D341Med (cell line): ENCODE measurements at regions not wholly inside any gene's neighbourhood (a gene's known extent, or its start where the extent isn't known, plus 50 kb on each side); places are given as distances from the start of the nearest gene placed in this dataset.

Experiments used
- DNase-seq: peaks from one replicate; pipeline ENCODE4 v3.0.0; 2012; ENCODE audit warnings: low spot score

DNA sequence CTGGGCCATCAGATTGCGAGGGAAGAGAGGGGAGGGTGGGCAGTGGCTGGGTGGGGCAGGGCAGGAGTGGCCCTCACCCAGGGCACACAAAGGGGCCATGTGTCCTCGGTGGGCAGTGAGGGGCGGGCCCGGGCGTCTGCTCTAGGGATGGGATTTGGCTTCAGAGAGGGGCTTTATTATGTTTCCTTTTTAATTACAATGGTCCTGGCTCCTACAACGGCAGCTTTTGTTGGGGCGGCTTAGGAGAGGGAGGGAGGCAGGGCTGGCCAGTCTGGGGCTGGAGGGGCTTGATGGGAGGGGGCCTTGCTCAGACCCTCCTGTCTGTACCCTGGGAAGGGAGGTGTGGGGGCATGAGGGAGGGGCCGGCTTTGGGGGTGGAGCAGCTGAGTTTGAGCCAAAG lies 102.8 kb upstream of the WNT4 start:
- DNase-seq, result no peak

DNA sequence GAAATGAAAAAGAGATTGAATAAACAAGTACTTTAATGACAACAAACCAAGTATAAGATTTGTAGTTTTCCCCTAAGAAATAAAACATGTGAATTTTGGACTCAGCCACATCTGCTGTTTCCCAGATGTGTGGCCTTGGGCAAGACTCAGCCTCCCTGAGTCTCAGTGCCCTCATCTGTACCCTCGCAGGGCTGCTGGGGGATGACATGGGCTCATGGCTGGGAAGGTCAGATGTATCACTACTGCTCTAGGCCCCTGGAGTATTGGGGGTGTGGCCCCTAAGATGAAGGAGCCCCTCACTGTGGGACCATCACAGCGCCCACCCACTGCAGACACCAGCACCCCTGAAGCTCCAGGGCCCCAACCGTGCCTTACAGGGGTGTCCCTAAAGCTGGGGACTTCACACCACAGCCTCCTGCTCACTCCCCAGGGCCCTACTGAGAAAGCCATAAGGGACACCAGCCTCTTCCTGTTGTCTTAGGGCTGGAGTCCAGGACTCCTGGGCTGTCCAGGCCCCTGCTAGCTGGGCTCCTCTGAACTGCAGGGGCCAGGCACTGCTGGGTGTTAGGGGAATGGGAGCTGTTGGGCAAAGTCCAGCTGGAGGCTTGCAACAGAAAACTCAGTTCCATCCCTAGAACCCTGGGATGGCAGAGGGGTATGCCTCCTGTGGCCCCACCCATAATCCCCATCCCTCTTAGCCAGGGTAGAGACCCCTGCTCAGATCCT lies 104.0 kb upstream of the WNT4 start:
- DNase-seq, result no peak

DNA sequence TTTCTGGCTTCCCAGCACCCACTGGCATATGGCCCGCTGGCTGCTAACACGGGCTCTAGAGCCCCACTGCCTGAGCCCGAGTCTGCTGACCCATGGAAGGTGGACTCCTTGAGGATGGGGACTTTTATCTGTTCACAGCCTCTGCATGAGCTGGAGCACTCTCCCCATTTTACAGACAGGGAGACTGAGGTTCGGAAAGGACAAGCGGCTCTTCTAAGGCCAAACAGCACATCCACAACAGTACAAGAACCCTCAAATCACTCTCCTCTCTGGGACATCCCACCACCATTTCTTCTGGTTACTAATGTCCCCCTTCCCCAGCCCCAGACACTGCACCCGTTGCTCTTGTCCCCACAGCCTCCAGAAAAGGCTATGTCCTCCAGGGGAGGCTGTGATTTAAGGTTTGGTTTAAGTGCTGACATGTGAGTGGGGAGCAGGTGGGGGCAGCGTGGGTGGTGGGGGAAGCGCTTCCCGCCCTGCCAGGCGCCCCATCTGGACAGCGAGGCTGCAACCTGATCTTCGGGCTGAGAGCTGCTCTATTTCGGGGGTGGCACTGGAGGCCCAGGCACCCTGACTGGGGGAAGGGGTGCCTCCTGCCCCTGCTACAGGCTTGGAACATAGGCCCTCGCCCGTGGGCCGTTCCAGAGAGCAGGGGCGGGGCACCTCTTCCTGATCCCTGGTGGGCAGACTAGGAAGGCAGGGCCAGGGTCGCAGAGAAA lies 104.8 kb upstream of the WNT4 start:
- DNase-seq, result no peak

DNA sequence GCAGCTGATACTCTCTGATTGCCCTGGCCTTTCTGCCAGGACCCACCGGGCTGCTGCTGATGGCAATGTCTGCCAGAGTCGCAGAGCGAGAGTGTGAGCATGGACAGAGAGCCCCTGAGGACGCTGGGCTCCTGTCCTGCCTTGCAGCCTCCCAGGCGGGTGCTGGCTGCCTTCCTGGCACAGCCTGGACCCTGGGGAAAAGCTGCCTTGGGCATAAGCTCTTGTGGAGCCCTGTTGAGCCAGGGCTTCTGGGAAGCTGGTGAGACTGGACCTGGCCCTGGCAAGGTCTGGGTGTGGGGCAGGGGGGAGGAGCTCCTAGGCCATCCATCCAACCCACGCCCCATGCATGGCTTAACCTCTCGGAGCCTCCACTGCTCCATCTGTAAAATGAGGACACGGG lies 105.8 kb upstream of the WNT4 start:
- DNase-seq, result no peak

DNA sequence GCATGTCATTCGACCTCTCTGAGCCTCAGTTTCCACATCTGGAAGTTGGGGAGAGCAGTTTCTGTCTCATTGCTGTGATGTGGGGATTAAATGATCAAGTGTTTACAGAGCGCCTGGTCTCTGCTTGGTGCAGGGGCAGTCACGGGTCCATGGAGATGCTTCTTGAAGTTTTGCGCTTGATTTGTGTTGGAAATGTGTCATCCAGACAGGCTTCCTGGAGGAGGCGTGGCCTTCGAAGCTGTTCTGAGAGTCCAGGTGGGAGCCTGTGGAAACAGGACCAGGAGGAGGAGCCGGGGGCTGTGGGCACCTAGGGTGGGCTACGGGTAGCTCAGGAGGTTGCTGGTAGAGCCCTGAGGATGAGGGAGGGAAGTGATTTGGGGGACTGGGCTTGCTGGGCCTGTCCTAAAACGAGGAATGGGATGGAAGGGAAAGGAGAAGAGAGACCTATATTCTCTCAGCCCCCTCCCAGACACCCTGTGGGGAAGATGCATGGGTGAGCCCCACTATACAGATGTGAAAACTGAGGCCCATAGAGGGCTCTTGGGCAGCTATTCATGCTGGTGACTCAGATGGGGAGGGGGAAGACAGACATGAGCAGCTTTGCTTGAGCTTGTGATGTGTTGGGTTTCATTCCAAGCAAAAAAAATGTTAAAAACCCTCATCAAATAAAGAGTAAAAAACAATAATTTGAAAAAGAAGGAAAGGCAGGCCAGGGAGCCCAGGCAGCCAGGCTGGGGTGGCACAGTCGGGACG lies 107.2 kb upstream of the WNT4 start:
- DNase-seq, result no peak

DNA sequence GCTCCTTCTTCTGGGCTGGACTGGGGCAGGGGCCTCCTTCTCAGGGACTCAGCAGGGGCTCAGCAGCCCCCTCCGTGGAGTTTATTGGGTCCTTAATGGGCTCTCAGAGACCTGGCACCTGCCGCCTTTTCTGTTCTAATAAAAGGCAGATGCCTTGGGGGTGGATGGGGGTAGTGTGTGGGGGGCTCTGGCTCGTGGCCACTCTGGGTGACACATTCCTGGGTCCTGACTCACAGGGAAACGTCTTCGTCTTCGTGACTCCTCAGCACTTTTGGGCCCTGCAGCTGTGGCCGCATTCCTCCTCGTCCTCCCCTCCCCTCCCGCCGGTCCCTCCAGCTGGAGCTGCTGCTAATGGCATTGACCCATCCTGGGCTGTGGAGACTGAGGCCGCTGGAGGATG lies 107.8 kb upstream of the WNT4 start:
- no peak for DNase-seq

DNA sequence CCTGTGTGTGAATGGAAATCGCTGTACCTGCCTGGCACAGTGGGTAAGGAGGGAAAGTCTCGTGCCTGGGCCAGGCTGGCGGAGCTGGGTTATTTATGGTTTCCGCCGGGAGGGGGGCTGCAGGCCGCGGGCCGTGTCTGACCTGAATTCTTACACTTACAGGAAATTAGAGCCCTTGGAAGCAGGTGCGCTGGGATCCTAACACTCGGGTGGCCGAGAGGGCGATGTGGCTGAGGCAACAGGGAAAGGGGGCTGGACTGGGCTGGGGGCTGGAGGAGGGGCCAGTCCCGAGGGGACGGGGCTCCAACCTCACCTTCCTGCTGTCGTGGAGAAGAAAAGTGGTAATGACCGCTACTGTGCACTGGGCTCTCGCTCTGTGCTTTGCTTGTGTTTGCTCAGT lies 109.4 kb upstream of the WNT4 start:
- DNase-seq, result no peak

DNA sequence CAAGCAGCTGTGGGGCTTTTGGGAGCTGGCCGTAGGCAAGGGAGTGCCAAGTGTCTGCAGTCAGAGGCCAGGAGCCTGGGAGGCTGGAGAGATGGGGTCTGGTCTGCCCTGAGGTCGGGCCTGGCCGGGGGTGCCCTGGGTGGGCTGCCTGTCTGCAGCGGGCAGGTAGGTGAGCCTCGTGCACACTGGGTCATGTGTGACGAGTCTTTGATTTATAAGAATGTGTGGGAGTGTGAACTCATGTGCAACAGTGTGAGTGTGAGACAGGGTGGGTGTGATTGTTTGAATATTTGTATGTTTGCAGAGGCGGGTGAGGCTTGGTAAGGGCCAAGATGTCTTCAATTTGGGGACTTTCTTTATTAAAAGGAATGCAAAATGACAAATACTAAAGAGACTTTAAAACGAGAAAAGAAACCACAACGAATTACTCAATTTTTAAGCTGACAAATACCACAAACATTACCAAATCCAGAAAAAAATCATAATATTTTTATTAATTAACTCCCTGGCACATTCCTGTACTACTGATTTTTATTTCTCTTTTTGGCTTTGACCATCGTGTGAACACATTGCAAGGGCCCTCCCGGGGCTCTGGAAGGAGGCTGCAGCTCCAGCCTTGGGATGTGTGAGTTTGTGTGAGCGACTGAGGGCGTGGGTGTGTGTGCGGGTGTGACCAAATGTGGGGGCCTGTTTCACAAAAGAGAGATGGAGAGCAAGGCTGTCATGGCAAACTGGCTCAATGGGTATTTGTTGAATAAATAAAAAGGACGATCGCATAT lies 110.3 kb upstream of the WNT4 start:
- no peak for DNase-seq

DNA sequence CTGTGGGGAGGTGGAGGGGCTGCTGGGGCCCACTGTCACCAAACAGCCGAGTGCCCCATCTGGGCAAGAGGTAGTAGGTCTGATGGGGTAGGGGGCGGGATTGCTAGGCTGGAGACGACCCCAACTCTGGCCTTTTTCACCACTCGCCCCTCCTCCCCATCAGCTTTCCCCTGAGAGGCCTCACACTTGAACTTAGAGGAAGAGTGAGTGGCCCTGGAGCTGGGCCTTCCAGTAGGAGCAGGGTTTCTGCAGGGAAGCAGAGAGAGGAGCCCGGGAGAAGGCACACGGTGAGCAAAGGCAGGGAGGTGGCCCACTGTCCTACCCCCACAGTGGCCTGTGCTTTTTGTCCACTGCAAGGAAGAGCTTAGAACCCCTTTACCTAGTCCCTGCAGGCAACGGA lies 111.9 kb upstream of the WNT4 start:
- DNase-seq, result no peak

DNA sequence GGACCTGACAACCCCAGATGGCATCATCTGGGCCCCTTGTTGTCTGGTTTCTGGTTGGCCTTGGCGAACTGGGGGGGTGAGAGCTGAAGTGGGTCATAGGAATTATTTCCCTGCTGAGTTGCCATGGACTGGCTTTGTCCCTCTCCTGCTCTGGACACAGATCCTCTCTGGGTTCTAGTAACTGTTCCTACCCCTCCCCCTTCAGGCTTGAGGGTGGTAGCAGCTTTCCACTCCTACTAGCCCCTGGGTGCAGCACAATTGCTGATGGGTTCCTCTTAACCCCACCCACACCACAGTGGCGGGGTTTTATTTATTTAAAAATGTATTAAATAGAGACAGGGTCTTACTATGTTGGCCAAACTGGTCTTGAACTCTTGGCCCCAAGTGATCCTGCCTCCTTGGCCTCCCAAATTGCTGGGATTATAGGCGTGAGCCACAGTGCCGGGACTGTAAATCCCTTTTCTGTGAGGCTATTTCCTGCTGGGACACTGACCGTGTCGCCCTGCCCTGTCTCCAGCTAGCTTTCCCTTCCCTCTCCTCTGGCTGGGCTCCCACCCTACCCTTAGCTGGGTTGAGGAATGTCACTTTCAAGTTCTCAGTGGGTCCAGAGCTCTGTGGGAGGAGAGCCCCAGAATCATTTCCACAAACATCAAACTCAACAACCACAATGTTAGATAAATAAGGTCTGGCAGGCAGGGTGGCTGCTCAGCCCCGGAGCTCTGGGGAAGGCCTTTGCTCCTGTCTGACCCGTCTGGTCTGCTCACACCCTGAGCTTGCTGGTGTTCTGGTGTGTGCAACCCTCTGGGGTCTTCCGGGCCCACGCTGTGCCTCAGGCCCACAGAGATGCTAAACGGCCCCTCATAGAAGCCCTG lies 112.7 kb upstream of the WNT4 start:
- no peak for DNase-seq

DNA sequence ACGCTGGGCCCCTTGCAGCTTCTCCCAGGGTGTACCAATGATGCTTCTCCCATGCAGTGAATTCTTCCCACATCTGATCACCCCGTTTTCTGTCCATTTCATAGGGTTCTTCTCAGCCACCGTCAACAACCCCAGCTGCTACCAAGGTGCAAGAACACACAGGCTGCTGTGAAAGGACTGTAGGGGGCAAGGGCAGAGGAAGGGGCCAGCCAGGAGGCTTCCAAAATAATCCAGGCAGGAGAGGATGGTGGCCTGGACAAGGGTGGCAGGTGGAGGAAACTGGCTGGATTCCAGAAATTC lies 113.3 kb upstream of the WNT4 start:
- no peak for DNase-seq

DNA sequence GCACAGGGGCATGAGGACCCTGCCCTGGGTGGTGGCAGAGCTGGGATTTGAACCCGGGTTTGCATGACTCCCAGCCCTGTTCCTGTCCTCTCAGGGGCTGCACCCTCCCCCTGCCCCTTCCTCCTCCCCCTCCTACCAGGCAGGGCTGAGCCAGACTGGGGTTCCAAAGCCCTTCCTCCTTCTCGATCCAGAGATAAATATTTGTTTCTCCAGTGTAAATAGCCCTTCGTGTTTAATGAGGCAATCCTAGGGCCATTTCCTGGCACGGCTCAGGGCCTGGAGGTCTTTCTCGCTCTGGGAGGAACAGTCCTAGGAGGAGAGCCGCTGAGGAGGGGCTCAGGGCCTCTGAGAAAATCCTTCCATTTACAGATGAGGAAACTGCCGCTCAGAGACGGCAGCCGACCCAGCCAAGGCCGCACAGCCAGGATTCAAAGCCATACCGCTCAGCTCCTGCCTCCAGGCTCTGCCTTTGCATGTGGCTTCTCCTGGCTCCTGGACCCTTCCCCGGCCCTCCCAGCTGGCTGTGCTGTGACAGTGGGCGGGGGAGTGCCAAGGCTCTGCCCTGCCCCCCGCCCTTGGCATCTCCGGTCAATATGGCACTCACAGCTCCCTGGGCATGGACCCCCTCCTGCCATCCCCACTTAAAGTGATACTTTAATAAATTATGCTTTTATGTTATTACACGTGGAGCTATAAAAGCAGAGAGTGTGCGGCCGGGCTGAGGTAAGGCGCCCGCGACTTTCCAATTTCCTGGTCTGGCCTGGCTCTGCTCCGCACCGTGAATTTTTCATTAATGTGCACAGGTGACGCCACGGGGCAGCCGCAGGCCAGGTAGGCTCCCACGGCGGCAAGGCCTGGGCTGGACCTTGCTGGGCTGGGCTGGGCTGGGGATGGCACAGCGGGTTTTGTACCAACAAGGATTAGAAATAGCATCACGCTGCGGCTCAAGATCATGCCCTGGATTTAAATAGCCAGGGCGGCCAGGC lies 114.7 kb upstream of the WNT4 start:
- no peak for DNase-seq

DNA sequence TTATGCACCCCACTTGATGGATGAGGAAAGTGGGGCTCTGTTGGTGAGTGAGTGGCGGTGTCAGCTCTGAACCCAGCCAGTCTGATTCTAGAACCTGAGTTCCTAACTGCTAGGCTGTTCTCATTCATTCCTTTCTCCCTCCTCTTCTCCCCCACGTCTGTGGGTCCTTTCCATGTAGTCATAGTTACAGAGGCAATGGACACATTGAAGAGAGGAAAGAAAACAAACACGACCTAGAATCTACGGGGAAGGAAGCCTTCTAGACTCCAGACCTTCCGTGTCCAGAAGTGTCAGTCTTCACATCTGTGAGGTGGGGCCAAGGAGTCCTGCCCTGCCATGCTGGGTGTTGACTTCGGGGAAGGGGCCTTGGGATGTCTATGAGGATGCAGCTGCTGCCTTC lies 115.8 kb upstream of the WNT4 start:
- DNase-seq, result no peak

DNA sequence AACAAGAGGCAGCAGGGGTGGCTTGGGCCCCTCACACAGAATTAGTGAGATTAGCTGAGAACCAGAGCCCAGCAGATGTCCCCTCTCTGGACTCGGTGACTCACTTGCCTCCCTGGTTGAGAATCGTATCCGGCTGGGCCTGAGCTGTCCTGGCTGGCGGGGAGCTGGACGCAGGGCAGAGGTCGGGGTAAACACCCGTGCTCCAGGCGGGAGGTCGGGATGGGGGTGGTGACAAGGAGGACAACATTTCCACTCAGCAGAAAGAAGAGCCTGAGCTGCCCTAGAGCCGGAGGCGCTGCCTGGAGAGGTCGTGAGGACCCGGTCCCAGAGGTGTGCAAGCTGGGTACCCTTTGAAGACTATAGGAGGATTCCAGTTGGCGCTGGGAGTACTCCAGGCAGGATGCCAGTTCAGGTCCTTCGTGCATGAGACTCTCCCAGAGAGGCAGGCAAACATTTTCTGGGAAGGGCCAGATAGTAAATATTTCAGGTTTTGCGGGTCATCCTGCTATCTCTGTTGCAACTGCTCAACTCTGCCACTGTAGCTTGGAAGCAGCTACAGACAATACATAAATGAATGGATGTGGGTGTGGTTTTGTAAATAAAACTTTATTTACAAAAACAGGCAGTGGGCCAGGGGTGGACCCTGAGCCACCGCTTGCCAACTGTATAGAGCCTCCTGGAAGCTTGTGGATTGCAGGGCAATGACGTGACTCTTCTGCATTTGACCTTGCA lies 116.8 kb upstream of the WNT4 start:
- no peak for DNase-seq

DNA sequence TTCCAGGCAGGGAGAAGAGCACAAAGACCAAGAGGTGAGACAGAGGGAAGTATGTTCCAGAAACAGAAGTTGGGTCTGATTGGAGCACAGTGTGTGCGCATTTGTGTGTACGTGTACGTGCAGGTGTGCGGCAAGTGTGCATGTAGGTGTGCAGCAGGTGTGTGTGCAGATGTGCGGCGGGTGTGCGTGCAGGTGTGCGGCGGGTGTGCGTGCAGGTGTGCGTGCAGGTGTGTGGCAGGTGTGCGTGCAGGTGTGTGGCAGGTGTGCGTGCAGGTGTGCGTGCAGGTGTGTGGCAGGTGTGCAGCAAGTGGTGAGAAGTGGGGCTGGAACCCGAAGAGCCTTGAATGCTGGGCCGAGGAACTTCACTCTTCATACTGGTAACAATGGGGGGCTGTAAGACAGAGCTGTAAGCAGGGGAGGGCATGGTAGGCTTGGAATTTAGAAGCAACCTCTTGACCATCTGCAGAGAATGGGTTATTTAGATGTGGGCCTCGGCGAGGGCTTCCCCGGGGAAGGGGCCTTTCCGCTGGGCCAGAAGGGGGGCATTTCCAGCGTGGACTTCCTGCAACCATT lies 118.0 kb upstream of the WNT4 start:
- no peak for DNase-seq

DNA sequence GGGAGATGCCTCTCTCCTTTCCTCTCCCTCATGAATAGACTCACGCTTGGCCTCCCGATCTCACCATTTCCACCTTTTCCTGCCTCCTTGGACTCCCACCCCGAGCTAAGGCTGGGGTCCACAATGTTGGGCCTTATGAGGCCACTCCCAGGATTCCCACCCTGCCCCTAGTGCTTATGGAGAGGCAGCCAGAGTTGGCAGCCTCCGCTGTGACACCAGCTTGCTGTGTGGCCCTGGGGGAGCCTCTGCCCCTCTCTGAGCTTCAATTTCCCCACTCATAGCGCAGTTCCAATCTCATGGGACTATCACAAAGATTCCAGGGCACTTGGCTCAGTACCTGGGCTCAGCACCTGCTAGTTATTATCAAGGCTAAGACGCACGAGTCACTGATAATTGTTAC lies 118.7 kb upstream of the WNT4 start:
- DNase-seq, result no peak

DNA sequence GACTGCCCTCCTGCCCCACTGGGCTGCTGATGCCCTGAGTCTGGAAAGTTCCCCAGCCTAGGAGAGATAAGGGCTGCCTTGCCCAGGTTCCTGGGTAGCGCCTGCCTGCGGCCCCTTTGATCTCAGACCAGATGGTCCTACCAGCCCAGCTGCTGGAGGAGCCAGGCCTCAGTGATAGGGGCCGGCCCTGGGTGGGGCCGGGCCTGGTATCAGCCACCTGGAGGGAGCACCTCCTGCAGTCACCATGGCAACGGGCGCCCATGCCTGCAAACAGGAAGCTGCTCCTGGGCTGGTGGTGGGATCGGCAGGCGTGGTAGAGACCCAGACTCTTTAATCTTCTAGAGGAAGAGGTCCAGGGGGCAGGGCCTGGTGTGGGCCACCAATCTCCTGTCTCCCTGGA lies 119.7 kb upstream of the WNT4 start:
- DNase-seq, result no peak

DNA sequence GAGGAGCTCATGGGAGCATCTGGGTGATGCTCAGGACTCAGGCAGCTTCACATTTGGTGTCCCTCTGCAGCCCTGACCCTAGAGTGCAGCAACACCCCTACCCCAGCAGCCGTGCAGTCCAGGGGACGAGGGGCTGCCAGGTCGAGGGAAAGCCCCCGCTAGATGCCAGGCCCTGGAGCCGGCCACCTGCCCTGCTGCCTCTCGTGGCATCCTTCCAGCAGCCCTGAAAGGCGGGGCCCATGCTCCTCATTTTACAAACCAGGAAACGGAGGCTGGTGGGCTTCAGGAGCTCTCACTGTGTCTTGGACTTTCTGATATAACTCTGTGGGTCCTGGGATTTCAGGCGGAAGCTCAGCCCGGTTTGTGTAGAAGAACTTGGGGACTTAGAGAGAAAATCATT lies 120.5 kb upstream of the WNT4 start:
- no peak for DNase-seq
